Esophagus squamous epithelium (tissue), 5 donors: ENCODE measurements at regions not wholly inside any gene's neighbourhood (a gene's known extent, or its start where the extent isn't known, plus 50 kb on each side); places are given as distances from the start of the nearest gene placed in this dataset.

Experiments
- DNase-seq: peaks from one replicate; lab custom pipeline; 2025; lab: John Stamatoyannopoulos, UW
- H3K27ac ChIP-seq, 4 donors: fragments of 200-600 bp; sonication (generic); one replicate each; pipeline ENCODE4 v1.5.1; 2016 to 2019; ENCODE audit warnings: mild to moderate bottlenecking in 1 of 4
- H3K27me3 ChIP-seq, 4 donors: fragments of 200-600 bp; sonication (generic); 1 replicate in 3 of 4; 2 replicates in 1 of 4; pipeline versions ENCODE4 v1.5.1 to v1.6.0; 2017 to 2021; ENCODE audit warnings: antibody characterized with exemption in 1 of 4
- H3K36me3 ChIP-seq, 3 donors: fragments of 200-600 bp; sonication (generic); one replicate each; pipeline ENCODE4 v1.5.1; 2016 to 2019
- H3K4me1 ChIP-seq, 3 donors: fragments of 200-600 bp; sonication (generic); one replicate each; pipeline ENCODE4 v1.5.1; 2017 to 2019
- H3K4me3 ChIP-seq, 4 donors: fragments of 200-600 bp; sonication (generic); 1 replicate in 3 of 4; 2 replicates in 1 of 4; pipeline ENCODE4 v1.5.1; 2016 to 2019; ENCODE audit warnings: mild to moderate bottlenecking in 2 of 4, moderate library complexity in 1 of 4
- H3K9me3 ChIP-seq, 3 donors: fragments of 200-600 bp; sonication (generic); one replicate each; pipeline ENCODE4 v1.5.1; 2016 to 2019
- POLR2A ChIP-seq, 4 donors: fragments of 450-650 bp; IDR thresholded peaks; one replicate each; pipeline ENCODE4 v1.6.1; 2017; ENCODE audit warnings: antibody characterized with exemption in 4 of 4, mild to moderate bottlenecking in 4 of 4, moderate library complexity in 3 of 4
- WGBS, 2 donors: methylation state at CpG; one replicate each; pipeline ENCODE4 v1.1.5; 2018; 5-methylcytosine and 5-hydroxymethylcytosine counted together
- intact Hi-C: fragments of 100-400 bp; cut with DNase I; formaldehyde crosslinking; loops from one replicate; pipeline ENCODE4 v1.15.0; 2022
- TF ChIP-seq, protein P1 (sequence below), 6 experiments: fragments of 450-650 bp in 4 of 6; fragments of 200-600 bp in 2 of 6; sonication (generic) in 2 of 6; IDR thresholded peaks; one replicate each; pipeline ENCODE4 v1.5.1; 2016 to 2019; ENCODE audit warnings: antibody characterized with exemption in 6 of 6, mild to moderate bottlenecking in 4 of 6, moderate library complexity in 4 of 6
- donor health status: DM: yes; HTN: yes; CAD: no.

DNA sequence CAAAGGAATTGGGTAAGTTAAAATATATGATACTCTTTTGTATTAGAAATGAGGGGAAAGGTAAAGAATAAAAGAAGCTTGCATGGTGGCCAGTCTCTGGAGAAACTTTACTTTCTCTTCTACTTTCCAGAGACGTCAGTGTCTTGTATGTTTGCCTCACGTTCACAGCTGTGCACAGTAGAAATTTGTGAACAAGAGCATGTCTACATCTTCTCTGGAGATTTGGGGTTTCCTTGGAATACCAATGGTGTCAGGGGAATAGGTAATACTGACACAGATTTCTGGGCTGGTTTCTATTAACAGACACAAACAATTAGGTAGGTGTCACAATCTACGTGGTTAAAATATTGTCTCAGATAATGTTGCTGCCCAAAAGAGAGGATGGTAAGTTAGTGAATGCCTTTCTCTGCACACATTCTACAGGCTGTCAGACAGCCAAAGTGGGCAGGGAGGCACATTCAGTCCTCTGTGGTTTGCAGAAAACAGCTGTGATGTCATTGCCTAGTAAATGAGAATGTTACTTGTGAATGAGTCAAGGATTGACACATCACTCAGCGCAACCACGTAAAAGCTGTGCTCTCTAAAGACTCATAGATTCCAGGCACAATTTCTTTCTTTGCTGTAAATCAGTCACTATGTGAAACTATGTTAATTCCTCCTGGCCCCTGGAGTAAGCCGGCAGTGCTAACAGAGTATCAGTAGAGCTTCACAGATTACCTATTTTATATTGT lies 397.1 kb downstream of the MAN2A1 start:
- no peak for TF ChIP-seq POLR2A (IDR thresholded peaks at IDR 0.05)
- TF ChIP-seq, protein P1, sequence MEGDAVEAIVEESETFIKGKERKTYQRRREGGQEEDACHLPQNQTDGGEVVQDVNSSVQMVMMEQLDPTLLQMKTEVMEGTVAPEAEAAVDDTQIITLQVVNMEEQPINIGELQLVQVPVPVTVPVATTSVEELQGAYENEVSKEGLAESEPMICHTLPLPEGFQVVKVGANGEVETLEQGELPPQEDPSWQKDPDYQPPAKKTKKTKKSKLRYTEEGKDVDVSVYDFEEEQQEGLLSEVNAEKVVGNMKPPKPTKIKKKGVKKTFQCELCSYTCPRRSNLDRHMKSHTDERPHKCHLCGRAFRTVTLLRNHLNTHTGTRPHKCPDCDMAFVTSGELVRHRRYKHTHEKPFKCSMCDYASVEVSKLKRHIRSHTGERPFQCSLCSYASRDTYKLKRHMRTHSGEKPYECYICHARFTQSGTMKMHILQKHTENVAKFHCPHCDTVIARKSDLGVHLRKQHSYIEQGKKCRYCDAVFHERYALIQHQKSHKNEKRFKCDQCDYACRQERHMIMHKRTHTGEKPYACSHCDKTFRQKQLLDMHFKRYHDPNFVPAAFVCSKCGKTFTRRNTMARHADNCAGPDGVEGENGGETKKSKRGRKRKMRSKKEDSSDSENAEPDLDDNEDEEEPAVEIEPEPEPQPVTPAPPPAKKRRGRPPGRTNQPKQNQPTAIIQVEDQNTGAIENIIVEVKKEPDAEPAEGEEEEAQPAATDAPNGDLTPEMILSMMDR (IDR thresholded peaks at IDR 0.05) = no peak
- DNase-seq = no peak
- Histone ChIP-seq H3K4me1 (peaks cover 0 to 26% (median 0%) of the 10 kb centered on the region in 3 donors), H3K9me3 (no peaks in the 10 kb centered on the region), H3K4me3 (no peak overlapping the region), H3K36me3 (no peaks in the 10 kb centered on the region), H3K27ac (no peak overlapping the region), H3K27me3 (no peaks in the 10 kb centered on the region)
- WGBS, 2 donors = 52 to 57% methylated on average over 6 of the region's 6 CpGs
- intact Hi-C loops = no loop called here

DNA sequence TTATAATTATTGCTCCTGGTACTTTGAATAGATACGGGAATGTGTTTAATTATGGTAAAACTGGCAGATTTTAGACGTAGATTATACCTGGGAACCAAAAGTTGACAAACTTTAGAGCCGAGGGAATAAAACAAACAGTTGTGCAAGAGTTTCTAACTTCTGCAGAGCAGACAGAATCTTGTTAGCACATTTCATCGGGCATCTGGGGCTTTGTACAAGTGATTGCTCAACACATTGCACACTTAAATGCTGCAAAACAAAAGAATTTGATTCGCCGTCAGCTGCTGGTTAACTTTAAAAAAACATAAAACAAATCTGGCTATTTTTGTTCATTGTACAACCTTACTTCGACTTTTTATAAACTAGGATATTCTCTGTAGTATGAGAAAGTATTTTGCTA lies 398.1 kb downstream of the MAN2A1 start:
- no peak for TF ChIP-seq POLR2A (IDR thresholded peaks at IDR 0.05)
- TF ChIP-seq, protein P1 (IDR thresholded peaks at IDR 0.05) = no peak
- no peak for DNase-seq
- intact Hi-C loops = no loop called here
- no peaks in the 10 kb centered on the region for H3K36me3 ChIP-seq
- no peak overlapping the region for H3K4me3 ChIP-seq
- 27 to 42% methylated on average over 7 of the region's 7 CpGs for WGBS, 2 donors
- H3K4me1 ChIP-seq = peaks cover 0 to 26% (median 0%) of the 10 kb centered on the region in 3 donors
- H3K27me3 ChIP-seq = no peaks in the 10 kb centered on the region
- no peak overlapping the region for H3K27ac ChIP-seq
- H3K9me3 ChIP-seq = no peaks in the 10 kb centered on the region

DNA sequence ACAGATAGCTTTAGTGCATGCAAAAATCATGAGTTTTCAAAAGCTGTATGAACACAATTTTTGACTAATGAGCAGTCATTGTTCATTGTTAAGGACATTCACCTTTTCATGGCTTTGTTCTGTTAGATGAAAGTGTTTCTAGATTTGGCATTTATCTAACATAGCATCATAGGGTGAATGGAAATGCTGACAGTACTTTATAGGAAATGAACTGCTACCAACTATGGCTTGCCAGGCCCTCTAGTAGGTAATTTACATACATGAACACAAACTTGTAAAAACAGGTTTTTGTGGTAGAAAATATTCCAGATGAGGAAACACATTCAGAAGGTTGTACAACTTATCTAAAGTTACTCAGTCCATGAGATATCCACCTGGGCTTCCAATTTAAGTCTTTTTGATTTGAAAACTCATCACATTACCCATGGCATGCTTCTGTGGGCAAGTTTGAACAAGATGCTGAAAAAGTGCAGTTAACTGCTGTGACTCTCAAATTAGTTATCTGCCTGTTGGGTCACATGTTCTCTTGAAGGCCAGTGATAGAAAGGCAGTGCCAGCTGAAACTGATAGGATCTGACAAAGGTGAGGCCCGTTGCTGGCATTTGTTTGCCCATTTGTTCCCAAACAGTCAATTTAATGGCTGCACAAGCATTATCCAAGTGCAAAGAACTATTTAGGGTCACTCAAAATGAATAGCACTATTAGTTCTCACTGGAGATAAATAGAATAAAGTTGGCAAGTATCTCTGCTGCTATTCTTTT lies 399.1 kb downstream of the MAN2A1 start:
- Histone ChIP-seq H3K9me3 (no peaks in the 10 kb centered on the region), H3K36me3 (no peaks in the 10 kb centered on the region), H3K4me1 (peaks cover 0 to 26% (median 0%) of the 10 kb centered on the region in 3 donors), H3K27me3 (no peaks in the 10 kb centered on the region), H3K27ac (no peak overlapping the region), H3K4me3 (no peak overlapping the region)
- 33 to 57% methylated on average over 1 of the region's 1 CpG for WGBS, 2 donors
- no peak for TF ChIP-seq POLR2A (IDR thresholded peaks at IDR 0.05)
- TF ChIP-seq, protein P1 (IDR thresholded peaks at IDR 0.05) = no peak
- intact Hi-C loops = no loop called here
- DNase-seq = no peak

DNA sequence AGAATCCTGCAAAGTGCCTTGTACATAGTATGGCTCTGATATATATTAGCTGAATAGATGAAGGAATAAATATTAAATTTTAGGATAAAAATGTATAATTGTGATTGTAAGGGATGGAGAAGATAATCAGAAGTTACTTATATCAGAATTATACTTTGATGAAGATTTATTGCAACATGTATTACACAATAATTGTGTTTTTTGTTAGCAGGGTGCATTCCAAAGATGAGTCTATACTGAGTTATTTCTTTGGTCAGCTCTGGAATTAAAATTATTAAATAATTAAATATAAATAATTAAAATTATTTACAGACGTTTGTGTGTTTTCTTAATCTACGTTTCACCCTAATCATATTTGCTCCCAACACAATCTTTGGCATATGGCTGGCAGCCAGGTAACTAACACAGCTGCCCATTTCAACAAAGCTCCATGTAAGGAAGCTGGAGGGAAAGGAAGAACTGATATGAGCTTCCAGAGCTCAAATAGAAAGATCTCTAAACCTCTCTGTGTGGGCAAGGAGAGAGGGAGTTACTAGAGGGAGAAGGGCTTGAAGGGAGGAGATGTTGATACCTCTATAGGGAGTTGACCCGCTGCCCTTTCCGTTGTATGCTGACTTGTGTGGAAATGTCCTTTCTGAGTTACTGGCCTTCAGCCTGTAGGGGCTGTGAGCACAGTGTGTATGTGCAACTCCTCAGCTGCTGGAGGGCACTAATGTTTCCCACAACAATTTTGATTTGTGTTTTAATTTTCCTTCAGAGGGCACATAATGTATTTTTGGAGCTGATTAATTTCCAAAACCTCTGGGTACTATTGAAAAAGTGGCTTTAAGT lies 403.4 kb downstream of the MAN2A1 start:
- WGBS, 2 donors = 61 to 69% methylated on average over 4 of the region's 4 CpGs
- Histone ChIP-seq H3K4me3 (no peak overlapping the region), H3K9me3 (no peaks in the 10 kb centered on the region), H3K27me3 (no peaks in the 10 kb centered on the region), H3K36me3 (no peaks in the 10 kb centered on the region), H3K27ac (no peak overlapping the region), H3K4me1 (peaks cover 0 to 11% (median 0%) of the 10 kb centered on the region in 3 donors)
- intact Hi-C loops = no loop called here
- DNase-seq = no peak
- TF ChIP-seq POLR2A (IDR thresholded peaks at IDR 0.05) = no peak
- TF ChIP-seq, protein P1 (IDR thresholded peaks at IDR 0.05) = no peak
